HPDE6-E6E7 (cell line): ENCODE measurements at regions not wholly inside any gene's neighbourhood (a gene's known extent, or its start where the extent isn't known, plus 50 kb on each side); places are given as distances from the start of the nearest gene placed in this dataset.
A peak's percentile ranks its signal among the peaks of the same experiment; 100 is the strongest.

Source experiments
- DNase-seq: peaks from one replicate; pipeline ENCODE4 v3.0.0; 2011; ENCODE audit warnings: missing footprints; ENCODE audit errors: extremely low spot score

GRCh38 chr1:224504297-224505041 is 69.9 kb upstream of the WDR26 start:
- no peak for DNase-seq

DNA sequence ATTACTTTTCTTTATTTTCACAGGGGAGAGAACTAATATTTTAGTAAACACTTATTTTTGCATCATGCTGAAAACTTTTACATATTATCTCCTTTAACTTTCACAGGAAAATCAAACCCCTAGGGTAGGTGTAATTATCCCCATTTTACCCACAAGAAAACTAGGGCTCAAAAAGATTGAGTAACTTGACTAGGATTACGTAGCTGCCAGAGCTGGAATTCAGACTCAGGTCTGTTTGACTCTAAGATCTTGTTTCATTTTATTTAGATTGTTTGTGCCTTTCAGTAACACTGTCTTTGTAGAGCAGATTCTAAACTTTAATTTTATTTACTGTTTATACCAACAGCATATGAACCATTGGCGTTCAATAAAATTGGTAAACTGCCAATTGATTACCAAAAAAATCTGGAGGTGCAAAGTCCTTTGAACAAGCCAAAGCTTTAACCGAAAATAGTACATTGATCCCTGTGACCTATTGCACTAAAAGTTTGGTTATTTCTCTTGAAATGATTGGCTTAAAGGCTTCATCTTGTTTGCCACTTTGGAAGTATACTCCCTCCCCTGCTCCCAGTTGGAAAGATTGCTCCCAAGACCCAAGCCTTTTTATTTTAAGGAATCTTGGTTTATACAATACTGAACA is 71.0 kb upstream of the WDR26 start:
- DNase-seq, result no peak

DNA sequence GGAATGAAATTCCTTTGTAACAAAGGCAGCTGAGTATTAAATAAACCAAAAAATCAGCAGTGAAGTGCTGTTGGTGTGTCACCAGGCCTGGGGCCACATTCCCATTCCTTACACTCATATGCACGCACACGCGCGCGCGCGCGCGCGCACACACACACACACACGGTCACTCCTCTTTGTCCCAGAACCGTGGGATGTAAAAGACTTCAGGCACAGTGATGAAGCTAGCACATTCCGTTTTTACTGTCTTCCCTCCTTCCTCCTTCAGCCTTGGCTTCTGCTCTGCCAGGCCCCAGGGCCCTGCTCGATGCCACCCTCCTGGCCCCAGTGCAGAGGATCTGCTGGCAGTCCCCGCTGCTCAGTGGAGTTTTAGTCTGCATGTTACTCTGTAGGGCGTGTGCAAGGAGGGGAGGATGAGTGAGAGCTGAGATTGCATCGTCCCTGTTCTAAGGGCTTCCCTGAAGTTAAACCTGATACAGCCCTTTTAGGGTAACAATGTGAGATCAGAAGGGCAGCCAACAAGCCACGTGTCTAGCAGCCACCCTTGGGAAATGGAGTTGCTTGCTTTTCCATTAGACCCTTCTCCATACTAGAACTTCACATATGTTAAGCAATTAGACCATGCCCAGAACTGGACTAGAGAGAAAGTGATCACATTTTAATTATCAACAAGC is 71.7 kb upstream of the WDR26 start:
- DNase-seq, result no peak

- DNase-seq, result no peak
Observed at GRCh38 chr1:224507771-224508523, 73.3 kb upstream of the WDR26 start.

- DNase-seq, result no peak
Observed at GRCh38 chr1:224509907-224510306, 75.3 kb upstream of the WDR26 start.

GRCh38 chr1:224510880-224511645 is 76.5 kb upstream of the WDR26 start:
- DNase-seq, result no peak

- no peak for DNase-seq
Observed at GRCh38 chr1:224512600-224513151, 78.1 kb upstream of the WDR26 start.

- no peak for DNase-seq
Observed at GRCh38 chr1:224513383-224513782, 78.8 kb upstream of the WDR26 start.

DNA sequence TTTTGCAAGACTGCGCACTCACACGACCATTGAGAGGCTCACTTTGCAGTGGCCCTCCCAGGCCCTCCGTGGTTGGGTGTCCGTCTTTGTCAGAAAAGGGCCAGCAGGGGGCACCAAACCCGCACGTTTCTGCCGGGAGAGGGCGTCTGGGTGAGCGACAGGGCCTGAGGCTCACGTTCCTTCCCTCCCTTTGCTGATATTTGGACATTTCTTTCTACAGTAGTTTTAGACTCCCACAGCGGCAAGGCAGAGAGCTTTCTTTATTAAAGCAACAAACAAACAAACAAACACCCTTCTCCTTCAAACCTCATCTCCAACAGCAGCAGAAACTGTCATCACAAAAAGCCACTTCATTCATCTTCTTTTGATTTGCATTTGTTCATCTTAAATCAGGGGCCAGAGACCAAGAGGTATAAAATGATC is 79.2 kb upstream of the WDR26 start:
- peak; percentile 89 for DNase-seq

DNA sequence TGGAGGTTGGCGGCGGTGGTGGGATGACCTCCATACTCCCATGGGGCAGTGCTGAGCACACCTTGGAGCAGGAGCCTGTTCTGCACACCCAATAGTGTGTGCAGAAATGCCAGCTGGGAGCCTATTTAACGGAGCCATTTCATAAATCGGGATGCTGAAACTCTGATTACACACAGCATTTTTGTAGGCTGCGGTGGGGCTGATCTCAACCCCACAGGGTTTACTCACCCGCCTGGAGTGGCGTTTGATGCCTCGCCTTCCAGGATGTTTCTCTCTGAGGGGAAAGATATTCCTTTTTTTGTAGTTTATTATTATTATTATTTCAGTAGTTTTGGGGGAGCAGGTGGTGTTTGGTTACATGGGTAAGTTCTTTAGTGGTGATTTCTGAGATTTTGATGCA is 82.6 kb upstream of the WDR26 start:
- DNase-seq, result no peak

DNA sequence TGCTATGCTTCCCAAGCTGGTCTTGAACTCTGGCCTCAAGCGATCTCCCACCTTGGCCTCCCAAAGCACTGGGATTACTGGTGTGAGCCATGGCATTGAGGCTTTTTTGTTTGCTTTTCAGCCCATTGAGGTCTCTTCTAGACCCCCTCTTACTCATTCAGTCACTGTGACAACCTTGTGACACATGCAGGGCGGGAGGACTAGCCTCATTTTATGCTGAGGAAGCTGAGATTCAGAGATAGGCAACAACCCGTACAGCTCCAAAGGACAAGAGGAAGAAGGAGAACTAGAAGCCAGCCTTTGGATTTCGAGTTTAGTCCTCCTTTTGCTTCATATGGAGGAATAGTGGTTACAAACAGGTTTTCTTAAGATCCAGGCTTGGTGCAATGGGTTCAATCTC is 83.9 kb upstream of the WDR26 start:
- DNase-seq, result no peak

DNA sequence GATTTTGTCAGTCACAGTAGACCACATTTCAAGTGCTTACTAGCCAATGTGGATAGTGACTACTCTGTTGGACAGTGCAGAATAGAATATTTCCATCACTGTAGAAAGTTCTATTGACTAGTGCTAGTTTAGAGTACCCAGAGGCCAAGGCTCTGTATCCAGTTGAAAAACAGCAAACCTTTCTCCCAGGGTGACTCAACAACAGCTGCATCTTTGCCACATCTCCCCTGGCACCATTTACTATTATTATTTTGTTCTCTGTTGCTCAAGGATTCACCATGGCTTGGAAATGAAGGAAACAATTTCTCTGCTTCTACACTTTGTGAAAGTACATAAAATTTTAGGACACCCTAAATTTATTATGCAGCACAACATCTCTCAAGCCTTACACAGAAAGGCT is 85.3 kb upstream of the WDR26 start:
- DNase-seq, result no peak

- no peak for DNase-seq
Observed at GRCh38 chr1:224520808-224521207, 86.2 kb upstream of the WDR26 start.

DNA sequence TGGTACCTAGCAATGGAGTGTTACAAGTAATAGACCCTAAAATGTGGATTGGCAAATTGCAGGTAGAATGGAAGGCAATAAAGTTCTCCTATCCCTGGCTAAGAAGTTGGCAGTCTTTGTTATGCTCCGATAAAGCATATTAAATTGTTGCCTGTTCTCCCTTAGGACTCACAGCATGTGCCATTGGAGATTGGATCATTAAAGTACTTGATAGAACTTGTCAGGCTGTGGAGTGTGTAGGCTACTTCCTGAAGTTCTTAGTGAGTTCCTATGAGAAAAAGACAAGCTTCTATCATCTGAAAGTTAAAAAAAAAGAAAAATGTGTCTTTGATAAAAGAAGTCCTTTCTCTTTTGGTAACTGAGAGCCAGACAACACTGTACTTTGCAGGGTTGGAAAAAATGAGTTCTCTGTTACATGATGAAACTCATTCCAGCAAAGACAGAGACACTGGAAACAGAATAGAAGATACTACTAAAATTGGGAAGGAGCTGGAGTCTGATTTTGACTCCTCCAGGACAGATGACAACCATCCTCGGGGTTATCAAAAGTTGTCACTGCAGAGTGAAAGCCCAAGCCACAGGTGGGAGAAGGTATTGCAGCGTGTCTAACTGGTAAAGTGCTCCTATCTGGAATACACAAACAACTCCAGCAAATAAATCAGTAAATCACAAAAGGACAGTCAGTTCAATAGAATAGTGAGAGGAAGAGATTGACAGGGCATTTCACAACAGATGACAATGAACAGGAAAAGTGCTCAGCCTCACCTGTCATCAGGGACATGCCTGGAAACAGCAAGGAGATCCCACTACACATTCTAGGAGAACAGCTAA is 87.5 kb upstream of the WDR26 start:
- no peak for DNase-seq

DNA sequence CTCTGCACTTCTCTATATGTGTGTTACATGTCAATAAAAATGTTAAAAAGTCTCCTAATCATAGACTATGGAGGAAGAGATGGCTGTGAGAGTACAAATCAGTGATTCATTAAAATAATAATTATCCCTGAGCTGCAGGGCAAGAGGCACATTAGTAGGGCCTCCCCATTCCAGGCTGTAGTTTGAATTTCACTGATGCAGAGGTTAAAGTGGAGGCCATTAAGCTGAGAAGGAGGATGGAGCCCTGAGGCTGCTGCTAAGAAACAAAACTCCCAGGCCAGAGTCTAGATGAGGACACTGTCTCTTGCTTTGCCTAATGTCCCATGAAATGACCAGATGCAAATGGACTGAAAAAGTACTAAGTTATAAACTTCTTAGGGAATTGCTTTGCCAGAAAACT is 89.1 kb upstream of the WDR26 start:
- no peak for DNase-seq

DNA sequence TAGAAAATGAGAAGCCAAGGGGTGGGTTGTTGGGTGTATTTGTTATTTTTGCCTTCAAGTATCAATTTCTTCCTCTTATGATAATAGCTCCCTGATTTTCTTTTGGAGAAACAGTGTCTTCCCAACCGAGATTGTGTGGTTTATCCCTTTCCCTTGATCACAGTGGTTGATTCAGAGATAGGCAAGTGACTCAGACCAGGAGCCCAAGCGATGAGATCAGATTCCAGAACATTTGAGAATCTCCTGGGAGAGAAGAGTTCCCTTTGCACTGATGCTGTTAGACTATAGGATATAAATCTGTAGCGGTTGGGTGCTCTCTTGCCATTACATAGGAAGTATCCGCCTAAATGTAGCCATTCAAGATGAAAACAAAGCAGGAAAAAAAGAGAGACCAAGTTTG is 90.1 kb upstream of the WDR26 start:
- no peak for DNase-seq

DNA sequence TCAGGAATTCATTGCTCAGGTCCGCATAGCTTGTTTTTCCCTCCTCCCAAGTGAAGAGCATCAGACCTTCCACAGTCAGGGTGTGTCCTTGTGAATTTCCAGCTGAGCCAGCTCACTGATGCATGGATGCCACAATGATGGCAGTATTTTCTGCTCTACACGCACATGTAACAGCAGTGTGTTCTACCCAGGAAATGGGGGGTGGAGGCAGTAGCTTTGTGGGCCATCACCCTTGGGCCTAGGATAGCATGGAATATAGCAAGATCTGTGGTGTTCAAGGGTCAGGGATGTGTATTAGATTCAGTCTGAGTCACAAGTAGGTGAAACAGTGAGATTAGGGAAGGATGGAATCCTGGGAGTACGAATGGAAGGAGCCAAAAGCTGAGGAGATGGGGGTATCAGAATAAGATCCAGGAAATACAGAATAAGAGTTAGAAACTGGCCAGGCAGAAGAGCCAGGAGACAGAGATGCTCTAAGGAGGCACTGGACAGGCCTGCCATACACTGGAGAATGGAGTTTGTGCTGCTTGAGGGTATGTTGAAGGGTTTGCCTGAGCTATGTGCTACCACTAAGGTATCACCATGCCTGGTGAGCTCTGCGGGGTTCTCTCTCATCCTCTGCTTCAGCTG is 90.6 kb upstream of the CNIH3 start:
- DNase-seq, result no peak

DNA sequence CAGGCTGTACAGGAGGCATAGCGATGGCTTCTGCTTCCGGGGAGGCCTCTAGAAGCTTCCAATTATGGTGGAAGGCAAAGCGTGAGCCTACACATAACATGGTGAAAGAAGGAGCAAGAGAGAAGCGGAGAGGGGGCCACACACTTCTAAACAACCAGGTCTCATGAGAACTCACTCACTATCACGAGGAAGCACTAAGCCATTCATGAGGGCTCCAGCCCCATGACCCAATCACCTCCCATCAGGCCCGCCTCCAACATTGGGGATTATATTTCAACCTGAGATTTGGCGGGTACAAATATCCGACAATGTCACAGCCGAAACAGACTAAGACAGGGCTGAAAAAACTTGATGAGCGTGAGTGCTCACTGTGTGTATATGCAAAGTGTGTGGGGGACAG is 89.3 kb upstream of the CNIH3 start:
- DNase-seq, result no peak

- DNase-seq, result no peak
Observed at GRCh38 chr1:224528900-224529299, 87.2 kb upstream of the CNIH3 start.

DNA sequence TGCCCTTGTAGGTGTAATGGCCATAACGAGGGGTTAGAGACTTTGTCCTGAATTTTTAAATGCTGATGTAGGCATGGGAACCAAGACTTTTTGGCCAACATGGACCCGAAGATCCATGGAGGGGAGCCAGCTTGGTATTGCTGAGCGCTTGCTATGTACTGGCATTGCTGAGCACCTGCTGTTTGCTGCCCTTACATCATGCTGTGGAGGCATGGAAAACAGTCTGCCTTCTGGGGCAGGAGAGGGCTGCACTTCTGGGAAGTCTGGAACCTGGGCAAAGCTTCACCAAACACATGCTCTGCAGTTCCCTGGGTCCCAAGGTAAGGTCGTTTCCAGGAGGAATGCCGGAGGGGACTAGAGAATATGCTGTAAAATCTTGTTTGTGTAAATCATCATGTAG is 86.3 kb upstream of the CNIH3 start:
- no peak for DNase-seq
